Neural crest cell (in vitro differentiated cells): ENCODE measurements at regions not wholly inside any gene's neighbourhood (a gene's known extent, or its start where the extent isn't known, plus 50 kb on each side); places are given as distances from the start of the nearest gene placed in this dataset.

Experiments
- DNase-seq: peaks from one replicate; pipeline ENCODE4 v3.0.0; 2021; ENCODE audit warnings: low read depth, mixed read lengths, low spot score
- H3K27ac Mint-ChIP-seq: one replicate; pipeline ENCODE4 v1.8.0; 2021; ENCODE audit warnings: mild to moderate bottlenecking, mixed read lengths; ENCODE audit not compliant: unreplicated experiment
- H3K27me3 Mint-ChIP-seq: 2 replicates; pipeline ENCODE4 v1.8.0; 2021; ENCODE audit warnings: low read depth, mild to moderate bottlenecking, mixed read lengths
- H3K36me3 Mint-ChIP-seq: 2 replicates; pipeline ENCODE4 v1.8.0; 2021; ENCODE audit warnings: low read depth, mild to moderate bottlenecking, mixed read lengths
- H3K4me1 Mint-ChIP-seq: 2 replicates; pipeline ENCODE4 v1.8.0; 2021; ENCODE audit warnings: mixed read lengths
- H3K4me3 Mint-ChIP-seq: one replicate; pipeline ENCODE4 v1.8.0; 2021; ENCODE audit warnings: mild to moderate bottlenecking, mixed read lengths
- H3K9me3 Mint-ChIP-seq: 2 replicates; pipeline ENCODE4 v1.8.0; 2021; ENCODE audit warnings: mixed read lengths
- CTCF ChIP-seq: fragments of 200-600 bp; sonication (generic); conservative IDR thresholded peaks from 2 replicates; pipeline ENCODE4 v1.5.0; 2021; ENCODE audit warnings: antibody characterized with exemption, mild to moderate bottlenecking

GRCh38 chr5:72604111-72604797, 97.0 kb upstream of the ZNF366 start:
- no peaks in the 10 kb centered on the region for H3K27me3 Mint-ChIP-seq
- H3K4me1 Mint-ChIP-seq: peaks cover 12% of the 10 kb centered on the region
- TF ChIP-seq CTCF: no peak
- no peak overlapping the region for H3K27ac Mint-ChIP-seq
- H3K9me3 Mint-ChIP-seq: no peaks in the 10 kb centered on the region
- no peak for DNase-seq
- no peak overlapping the region for H3K4me3 Mint-ChIP-seq
- H3K36me3 Mint-ChIP-seq: no peaks in the 10 kb centered on the region

GRCh38 chr5:72602696-72603685, 95.8 kb upstream of the ZNF366 start:
- Mint-ChIP-seq H3K36me3 (peaks cover 3% of the 10 kb centered on the region), H3K4me3 (no peak overlapping the region), H3K9me3 (peaks cover 7% of the 10 kb centered on the region), H3K27ac (no peak overlapping the region), H3K4me1 (peaks cover 6% of the 10 kb centered on the region), H3K27me3 (no peaks in the 10 kb centered on the region)
- DNase-seq: no peak
- no peak for TF ChIP-seq CTCF

GRCh38 chr5:72601861-72602260, 94.7 kb upstream of the ZNF366 start:
- H3K36me3 Mint-ChIP-seq: peaks cover 3% of the 10 kb centered on the region
- no peaks in the 10 kb centered on the region for H3K27me3 Mint-ChIP-seq
- H3K27ac Mint-ChIP-seq: no peak overlapping the region
- TF ChIP-seq CTCF: no peak
- H3K4me3 Mint-ChIP-seq: no peak overlapping the region
- peaks cover 7% of the 10 kb centered on the region for H3K9me3 Mint-ChIP-seq
- no peak for DNase-seq
- peaks cover 16% of the 10 kb centered on the region for H3K4me1 Mint-ChIP-seq

GRCh38 chr5:72600391-72600981, 93.3 kb upstream of the ZNF366 start:
- H3K27ac Mint-ChIP-seq: no peak overlapping the region
- peaks cover 7% of the 10 kb centered on the region for H3K9me3 Mint-ChIP-seq
- TF ChIP-seq CTCF: no peak
- no peak for DNase-seq
- no peaks in the 10 kb centered on the region for H3K27me3 Mint-ChIP-seq
- no peak overlapping the region for H3K4me3 Mint-ChIP-seq
- H3K36me3 Mint-ChIP-seq: peaks cover 3% of the 10 kb centered on the region
- H3K4me1 Mint-ChIP-seq: peaks cover 18% of the 10 kb centered on the region

- DNase-seq: no peak
- Mint-ChIP-seq H3K4me1 (peaks cover 18% of the 10 kb centered on the region), H3K4me3 (no peak overlapping the region), H3K27ac (no peak overlapping the region), H3K9me3 (peaks cover 7% of the 10 kb centered on the region), H3K27me3 (no peaks in the 10 kb centered on the region), H3K36me3 (peaks cover 3% of the 10 kb centered on the region)
- TF ChIP-seq CTCF: no peak
Observed at GRCh38 chr5:72599519-72600370, 92.5 kb upstream of the ZNF366 start.
